ENCODE measurements at regions not wholly inside any gene's neighbourhood (a gene's known extent, or its start where the extent isn't known, plus 50 kb on each side); places are given as distances from the start of the nearest gene placed in this dataset.

DNA sequence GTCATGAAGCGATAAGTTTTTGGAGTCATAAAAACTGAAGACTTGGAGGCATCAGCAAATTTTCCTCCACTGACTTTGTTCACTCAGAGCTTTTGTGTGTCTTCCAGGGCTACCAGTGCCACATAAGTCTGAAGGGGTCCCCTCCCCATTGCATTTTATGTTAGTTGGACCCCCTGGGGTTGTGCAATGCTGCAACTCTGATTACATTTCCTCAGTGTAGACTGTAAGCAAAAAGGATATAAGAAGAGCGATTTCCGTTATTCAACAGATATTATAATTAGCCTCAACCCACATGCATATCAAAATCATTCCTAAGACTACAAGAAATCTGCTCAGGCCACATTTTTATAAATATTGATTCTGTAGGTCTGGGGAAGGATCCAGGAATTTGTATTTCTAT, 324.0 kb downstream of the TDRD3 start:
- TF ChIP-seq SMC3 (IDR thresholded peaks at IDR 0.05; ENCODE audit: low read depth, low read length) = no peak
- TF ChIP-seq, protein P1, sequence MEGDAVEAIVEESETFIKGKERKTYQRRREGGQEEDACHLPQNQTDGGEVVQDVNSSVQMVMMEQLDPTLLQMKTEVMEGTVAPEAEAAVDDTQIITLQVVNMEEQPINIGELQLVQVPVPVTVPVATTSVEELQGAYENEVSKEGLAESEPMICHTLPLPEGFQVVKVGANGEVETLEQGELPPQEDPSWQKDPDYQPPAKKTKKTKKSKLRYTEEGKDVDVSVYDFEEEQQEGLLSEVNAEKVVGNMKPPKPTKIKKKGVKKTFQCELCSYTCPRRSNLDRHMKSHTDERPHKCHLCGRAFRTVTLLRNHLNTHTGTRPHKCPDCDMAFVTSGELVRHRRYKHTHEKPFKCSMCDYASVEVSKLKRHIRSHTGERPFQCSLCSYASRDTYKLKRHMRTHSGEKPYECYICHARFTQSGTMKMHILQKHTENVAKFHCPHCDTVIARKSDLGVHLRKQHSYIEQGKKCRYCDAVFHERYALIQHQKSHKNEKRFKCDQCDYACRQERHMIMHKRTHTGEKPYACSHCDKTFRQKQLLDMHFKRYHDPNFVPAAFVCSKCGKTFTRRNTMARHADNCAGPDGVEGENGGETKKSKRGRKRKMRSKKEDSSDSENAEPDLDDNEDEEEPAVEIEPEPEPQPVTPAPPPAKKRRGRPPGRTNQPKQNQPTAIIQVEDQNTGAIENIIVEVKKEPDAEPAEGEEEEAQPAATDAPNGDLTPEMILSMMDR (IDR thresholded peaks at IDR 0.05) = no peak
- no peak for TF ChIP-seq FOXJ3 (CRISPR knock-in tag; IDR thresholded peaks at IDR 0.05)
- no peak for TF ChIP-seq RFX5 (IDR thresholded peaks at IDR 0.05; ENCODE audit: low read length)
- no peak for TF ChIP-seq MEF2A (IDR thresholded peaks at IDR 0.05; ENCODE audit: borderline replicate concordance, low read depth)
- TF ChIP-seq RAD21 (IDR thresholded peaks at IDR 0.05; ENCODE audit: low read length) = no peak
- TF ChIP-seq EP300 (IDR thresholded peaks at IDR 0.05; ENCODE audit: borderline replicate concordance in 1 of 2, low read depth in 1 of 2, low read length in 1 of 2) = no peak

All from SK-N-SH (cell line).